GM12878 (cell line): ENCODE measurements at regions not wholly inside any gene's neighbourhood (a gene's known extent, or its start where the extent isn't known, plus 50 kb on each side); places are given as distances from the start of the nearest gene placed in this dataset.

ENCODE experiments used
- ATAC-seq: fragments of 200-7000 bp; cut with Tn5 transposase; 3 replicates; pipeline ENCODE4 v1.9.1; 2020; ENCODE audit warnings: mild to moderate bottlenecking, moderate library complexity
- BruUV-seq: library from RNA; stranded (reverse); fragments of 400-500 nt; replicated peaks from 2 replicates; lab custom pipeline; 2021; lab: Mats Ljungman, UMichigan
- CTCF ChIA-PET: fragments of 300-600 bp; sonication (Branson Sonifier 250); formaldehyde crosslinking; extraction: SDS; loops from one replicate; lab custom pipeline; 2021; ENCODE audit warnings: inconsistent platforms; lab: Yijun Ruan, JAX
- POLR2A ChIA-PET: fragments of 350-600 bp; formaldehyde crosslinking; extraction: SDS; loops from one replicate; lab custom pipeline; 2021; ENCODE audit warnings: inconsistent platforms; lab: Charles Lee
- RAD21 ChIA-PET: fragments of 300-600 bp; sonication (Branson Sonifier 250); formaldehyde crosslinking; loops from one replicate; lab custom pipeline; 2023; ENCODE audit warnings: antibody characterized with exemption; ENCODE audit not compliant: unreplicated experiment; lab: Charles Lee
- SMC1A ChIA-PET: fragments of 300-600 bp; sonication (Branson Sonifier 250); formaldehyde crosslinking; loops from one replicate; lab custom pipeline; 2023; ENCODE audit not compliant: unreplicated experiment, uncharacterized antibody; lab: Charles Lee
- DNase-seq: peaks from one replicate; pipeline ENCODE4 v3.0.0-alpha.2; 2011; ENCODE audit warnings: low read depth, low spot score
- FAIRE-seq: peaks from 3 replicates; lab custom pipeline; 2011; peaks lifted over from hg19 to GRCh38; lab: Jason Lieb, UNC
- H2AFZ ChIP-seq: 2 replicates; pipeline ENCODE4 v1.6.0; 2011; ENCODE audit warnings: low read depth, low read length, control low read depth; ENCODE audit not compliant: control insufficient read depth
- H3K27ac ChIP-seq: 2 replicates; pipeline ENCODE4 v1.5.1; 2011; ENCODE audit warnings: control low read depth; ENCODE audit not compliant: control insufficient read depth, insufficient read depth
- H3K27me3 ChIP-seq, 2 experiments: replicated peaks in 1 of 2; 2 replicates each; pipeline versions ENCODE4 v1.6.0 to v1.6.1; 2011; ENCODE audit warnings: low read length in 1 of 2; ENCODE audit not compliant: control insufficient read depth in 2 of 2, insufficient read depth in 2 of 2
- H3K36me3 ChIP-seq, 2 experiments: 2 replicates each; pipeline ENCODE4 v1.5.1; 2011; ENCODE audit warnings: low read length in 1 of 2; ENCODE audit not compliant: control insufficient read depth in 2 of 2, insufficient read depth in 2 of 2
- H3K4me1 ChIP-seq: 2 replicates; pipeline ENCODE4 v1.6.1; 2011; ENCODE audit warnings: mild to moderate bottlenecking, low read length, moderate library complexity, mixed read lengths; ENCODE audit not compliant: control insufficient read depth, insufficient read depth
- H3K4me2 ChIP-seq: 2 replicates; pipeline ENCODE4 v1.6.0; 2011; ENCODE audit warnings: control low read depth; ENCODE audit not compliant: control insufficient read depth, insufficient read depth
- H3K4me3 ChIP-seq: fragments of 200-600 bp; sonication (generic); 2 replicates; pipeline ENCODE4 v1.5.1; 2016
- H3K79me2 ChIP-seq: 2 replicates; pipeline ENCODE4 v1.6.0; 2011; ENCODE audit warnings: low read length; ENCODE audit not compliant: control insufficient read depth, insufficient read depth
- H3K9ac ChIP-seq: 2 replicates; pipeline ENCODE4 v1.8.0; 2011; ENCODE audit warnings: low read length, control low read depth, mixed read lengths; ENCODE audit not compliant: control insufficient read depth, insufficient read depth
- H3K9me3 ChIP-seq: replicated peaks from 3 replicates; pipeline ENCODE4 v1.5.1; 2011; ENCODE audit warnings: mild to moderate bottlenecking, low read length; ENCODE audit not compliant: control insufficient read depth, insufficient read depth
- H4K20me1 ChIP-seq: 2 replicates; pipeline ENCODE4 v1.6.0; 2011; ENCODE audit not compliant: control insufficient read depth, insufficient read depth
- ATF7 ChIP-seq: fragments of 450-650 bp; IDR thresholded peaks from 2 replicates; pipeline ENCODE4 v1.6.1; 2016; ENCODE audit warnings: low read depth, mild to moderate bottlenecking
- BMI1 ChIP-seq: fragments of 450-650 bp; IDR thresholded peaks from 2 replicates; pipeline ENCODE4 v1.6.1; 2016; ENCODE audit warnings: mild to moderate bottlenecking, moderate library complexity, borderline replicate concordance
- CHD1 ChIP-seq: IDR thresholded peaks from 2 replicates; pipeline ENCODE4 v1.6.1; 2012; ENCODE audit warnings: low read depth, low read length, improper control_type of control experiment
- CHD2 ChIP-seq: IDR thresholded peaks from 2 replicates; pipeline ENCODE4 v1.6.1; 2011; ENCODE audit warnings: low read depth, low read length, improper control_type of control experiment, borderline replicate concordance
- E4F1 ChIP-seq: fragments of 450-650 bp; IDR thresholded peaks from 2 replicates; pipeline ENCODE4 v1.6.1; 2018; ENCODE audit warnings: borderline replicate concordance, mild to moderate bottlenecking; ENCODE audit not compliant: partially characterized antibody
- KAT2A ChIP-seq: conservative IDR thresholded peaks from 2 replicates; pipeline ENCODE4 v1.6.1; 2011; ENCODE audit warnings: low read depth, low read length; ENCODE audit not compliant: control insufficient read depth
- MYC ChIP-seq: IDR thresholded peaks from 2 replicates; pipeline ENCODE4 v1.6.1; 2011; ENCODE audit warnings: mild to moderate bottlenecking, low read length, moderate library complexity, inconsistent platforms; ENCODE audit not compliant: insufficient read depth, insufficient replicate concordance, insufficient read length, severe bottlenecking
- NBN ChIP-seq: fragments of 450-650 bp; IDR thresholded peaks from 2 replicates; pipeline ENCODE4 v1.6.1; 2016
- NFXL1 ChIP-seq: fragments of 450-650 bp; IDR thresholded peaks from 2 replicates; pipeline ENCODE4 v1.6.1; 2017; ENCODE audit warnings: antibody characterized with exemption, mild to moderate bottlenecking, borderline replicate concordance
- RAD21 ChIP-seq: IDR thresholded peaks from 2 replicates; pipeline ENCODE4 v1.6.1; 2011; ENCODE audit warnings: mild to moderate bottlenecking, low read depth, low read length, moderate library complexity; ENCODE audit not compliant: insufficient read depth
- RBBP5 ChIP-seq: fragments of 200-600 bp; sonication (generic); conservative IDR thresholded peaks from 2 replicates; pipeline ENCODE4 v1.6.1; 2016
- RUNX3 ChIP-seq: IDR thresholded peaks from 2 replicates; pipeline ENCODE4 v1.6.1; 2012; ENCODE audit warnings: low read length, inconsistent platforms
- TARDBP ChIP-seq: IDR thresholded peaks from 2 replicates; pipeline ENCODE4 v1.6.1; 2016; ENCODE audit warnings: borderline replicate concordance
- USF2 ChIP-seq: IDR thresholded peaks from 2 replicates; pipeline ENCODE4 v1.6.1; 2011; ENCODE audit warnings: low read depth, low read length, improper control_type of control experiment, borderline replicate concordance
- ZBTB33 ChIP-seq: fragments of 450-650 bp; IDR thresholded peaks from 2 replicates; pipeline ENCODE4 v1.6.1; 2017; ENCODE audit warnings: mild to moderate bottlenecking
- WGBS: methylation state at CpG from one replicate; pipeline ENCODE4 v1.1.6; 2016; ENCODE audit warnings: low lambda C conversion rate; ENCODE audit not compliant: insufficient replicate concordance, insufficient coverage; ENCODE audit errors: missing lambda C conversion rate; 5-methylcytosine and 5-hydroxymethylcytosine counted together
- in situ Hi-C: fragments of 300-500 bp; cut with MboI; formaldehyde crosslinking; loops from 9 replicates; pipeline ENCODE4 v1.14.3; 2018; ENCODE audit warnings: mixed read lengths
- intact Hi-C: fragments of 100-400 bp; cut with micrococcal nuclease; formaldehyde crosslinking; loops from one replicate; pipeline ENCODE4 v1.14.2; 2022; ENCODE audit not compliant: unreplicated experiment

- RAD21 ChIA-PET, result interaction anchor here (0.7 to 9.0 kb wide), 14 partner anchors 11 to 161 kb away, joined by 3 to 102 read pairs (median 6); no protein-coding TSS in a partner anchor
Observed at GRCh38 chr2:196238836-196239380, 67.5 kb upstream of the STK17B start.

More at GRCh38 chr2:196238836-196239380, 67.5 kb upstream of the STK17B start:
- ATAC-seq, result no peak
- no peak for FAIRE-seq
- BruUV-seq, result no TSS peak
- intact Hi-C loops, result no loop called here
- H2AFZ ChIP-seq, result no peak overlapping the region
- 81% methylated on average over 2 of the region's 2 CpGs for WGBS
- H3K4me1 ChIP-seq, result peaks cover 39% of the 10 kb centered on the region
- CTCF ChIA-PET, result interaction anchor here (0.6 to 4.7 kb wide), 13 partner anchors 14 to 662 kb away, joined by 3 to 25 read pairs (median 3); no protein-coding TSS in a partner anchor
- peaks cover 1% of the 10 kb centered on the region; the same call in 2 of the 3 replicates for H3K9me3 ChIP-seq
- H3K4me3 ChIP-seq, result no peak overlapping the region
- no peak overlapping the region for H3K9ac ChIP-seq
- SMC1A ChIA-PET, result interaction anchor here (0.9 to 12.1 kb wide), 23 partner anchors 9 to 161 kb away, joined by 3 to 143 read pairs (median 9); partner anchors contain the start of gene STK17B
- H3K36me3 ChIP-seq, result peaks cover 0 to 5% of the 10 kb centered on the region in 2 experiments; a peak in 1 of 4 replicates
- H3K79me2 ChIP-seq, result no peaks in the 10 kb centered on the region
- DNase-seq, result no peak
- no peak overlapping the region for H3K4me2 ChIP-seq
- in situ Hi-C loops, result no loop called here
- POLR2A ChIA-PET, result interaction anchor here (0.9 to 4.2 kb wide), 17 partner anchors 10 to 137 kb away, joined by 3 to 25 read pairs (median 4); partner anchors contain the start of gene STK17B
- H4K20me1 ChIP-seq, result no peaks in the 10 kb centered on the region
- no peaks in the 10 kb centered on the region for H3K27me3 ChIP-seq
- TF ChIP-seq RAD21 (no peak), TARDBP (no peak), NFXL1 (no peak), NBN (no peak), RUNX3 (no peak), BMI1 (no peak), E4F1 (no peak), MYC (no peak), ZBTB33 (no peak), ATF7 (no peak), CHD2 (no peak), USF2 (no peak), RBBP5 (no peak), KAT2A (no peak), CHD1 (no peak)
- no peak overlapping the region for H3K27ac ChIP-seq
